ENCODE measurements at regions not wholly inside any gene's neighbourhood (a gene's known extent, or its start where the extent isn't known, plus 50 kb on each side); places are given as distances from the start of the nearest gene placed in this dataset.

- DNase-seq (ENCODE audit: low spot score): no peak
Measured at GRCh38 chr6:137758661-137759060, 108.4 kb upstream of the TNFAIP3 start.

GRCh38 chr6:137759624-137760023, 107.4 kb upstream of the TNFAIP3 start:
- no peak for DNase-seq (ENCODE audit: low spot score)

- no peak for DNase-seq (ENCODE audit: low spot score)
Measured at GRCh38 chr6:137761072-137761471, 106.0 kb upstream of the TNFAIP3 start.

GRCh38 chr6:137761487-137761886, 105.6 kb upstream of the TNFAIP3 start:
- no peak for DNase-seq (ENCODE audit: low spot score)

GRCh38 chr6:137762168-137763090, 104.6 kb upstream of the TNFAIP3 start:
- no peak for DNase-seq (ENCODE audit: low spot score)

- DNase-seq (ENCODE audit: low spot score): no peak
Measured at GRCh38 chr6:137763436-137763835, 103.6 kb upstream of the TNFAIP3 start.

GRCh38 chr6:137763886-137764285, 103.2 kb upstream of the TNFAIP3 start:
- no peak for DNase-seq (ENCODE audit: low spot score)

GRCh38 chr6:137764464-137764863, 102.6 kb upstream of the TNFAIP3 start:
- DNase-seq (ENCODE audit: low spot score): no peak

GRCh38 chr6:137765059-137765458, 102.0 kb upstream of the TNFAIP3 start:
- no peak for DNase-seq (ENCODE audit: low spot score)

- DNase-seq (ENCODE audit: low spot score): no peak
Measured at GRCh38 chr6:137766596-137767370, 100.3 kb upstream of the TNFAIP3 start.

- DNase-seq (ENCODE audit: low spot score): no peak
Measured at GRCh38 chr6:137767465-137767864, 99.6 kb upstream of the TNFAIP3 start.

GRCh38 chr6:137767911-137768690, 99.0 kb upstream of the TNFAIP3 start:
- no peak for DNase-seq (ENCODE audit: low spot score)

GRCh38 chr6:137768935-137769334, 98.1 kb upstream of the TNFAIP3 start:
- no peak for DNase-seq (ENCODE audit: low spot score)

GRCh38 chr6:137769797-137770362, 97.2 kb upstream of the TNFAIP3 start:
- DNase-seq (ENCODE audit: low spot score): no peak

GRCh38 chr6:137772541-137773250, 94.4 kb upstream of the TNFAIP3 start:
- DNase-seq (ENCODE audit: low spot score): no peak

- DNase-seq (ENCODE audit: low spot score): no peak
Measured at GRCh38 chr6:137775227-137775626, 91.8 kb upstream of the TNFAIP3 start.

- DNase-seq (ENCODE audit: low spot score): no peak
Measured at GRCh38 chr6:137775720-137776119, 91.3 kb upstream of the TNFAIP3 start.

- DNase-seq (ENCODE audit: low spot score): no peak
Measured at GRCh38 chr6:137776256-137776655, 90.8 kb upstream of the TNFAIP3 start.

GRCh38 chr6:137776786-137777686, 90.0 kb upstream of the TNFAIP3 start:
- no peak for DNase-seq (ENCODE audit: low spot score)

GRCh38 chr6:137777687-137778075, 89.4 kb upstream of the TNFAIP3 start:
- no peak for DNase-seq (ENCODE audit: low spot score)

All from activated CD4-positive, alpha-beta T cell treated with anti-CD3 and anti-CD28 coated beads, Interleukin-2, Interleukin-4, amounts not matched to agents 100 ng/mL and 50 ng/mL, durations not matched to agents 16 hours and 8 hours (primary cell).